ENCODE measurements at regions not wholly inside any gene's neighbourhood (a gene's known extent, or its start where the extent isn't known, plus 50 kb on each side); places are given as distances from the start of the nearest gene placed in this dataset.

DNA sequence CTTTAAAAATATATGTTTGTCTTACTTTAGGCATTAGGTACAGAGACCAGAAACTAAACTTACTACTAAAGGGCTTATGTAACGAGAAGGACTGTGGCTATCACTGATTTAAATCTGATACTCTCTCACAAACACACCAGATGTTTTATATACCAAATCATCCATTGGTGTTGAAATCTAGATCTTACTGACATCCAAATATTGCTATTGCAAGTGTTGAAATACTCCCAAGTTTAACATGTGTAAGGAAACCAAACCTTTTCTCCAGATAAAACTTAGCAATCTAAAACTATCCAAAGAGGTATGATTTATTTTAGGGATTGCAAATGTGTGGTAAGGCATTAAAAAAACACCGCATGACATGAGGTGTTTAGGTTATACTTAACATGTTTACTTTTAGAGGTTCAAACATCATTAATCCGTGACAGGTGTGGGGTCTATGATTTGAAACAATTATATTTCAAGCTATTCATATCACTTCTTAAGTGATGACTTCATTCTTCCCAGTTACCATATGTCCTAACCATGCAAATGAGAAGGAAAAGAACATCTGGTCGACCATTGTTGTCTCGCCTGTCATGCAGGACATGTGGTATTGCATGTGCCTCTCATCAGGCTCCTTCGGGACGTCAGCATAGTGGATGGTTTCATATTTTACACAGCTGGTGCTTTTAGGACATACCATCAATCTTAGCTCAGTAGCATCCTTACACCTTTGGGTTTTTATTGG, 168.3 kb upstream of the SPACA1 start:
- DNase-seq (ENCODE audit: low spot score): no peak
- intact Hi-C loops (cut with DNase I): no loop called here

DNA sequence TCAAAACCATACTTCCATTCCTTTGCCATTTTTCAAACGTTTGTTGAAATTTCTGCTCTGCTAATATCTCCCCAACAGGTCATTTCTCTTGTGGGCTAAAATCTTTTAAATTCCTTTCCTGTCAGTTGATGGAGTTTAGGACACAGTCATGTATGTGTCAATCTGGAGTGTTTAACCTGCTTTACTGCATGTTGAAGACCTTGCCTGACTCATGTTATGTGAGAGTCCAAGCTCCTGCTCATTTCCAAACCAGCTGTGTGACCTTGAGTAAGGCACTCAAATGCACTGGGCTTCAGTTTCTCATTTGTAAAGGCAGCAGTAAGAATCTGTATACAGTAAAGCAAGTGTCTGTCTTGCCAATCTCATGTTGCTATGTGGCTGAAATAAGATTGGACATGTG, 171.9 kb upstream of the SPACA1 start:
- intact Hi-C loops (cut with DNase I): no loop called here
- DNase-seq (ENCODE audit: low spot score): no peak

DNA sequence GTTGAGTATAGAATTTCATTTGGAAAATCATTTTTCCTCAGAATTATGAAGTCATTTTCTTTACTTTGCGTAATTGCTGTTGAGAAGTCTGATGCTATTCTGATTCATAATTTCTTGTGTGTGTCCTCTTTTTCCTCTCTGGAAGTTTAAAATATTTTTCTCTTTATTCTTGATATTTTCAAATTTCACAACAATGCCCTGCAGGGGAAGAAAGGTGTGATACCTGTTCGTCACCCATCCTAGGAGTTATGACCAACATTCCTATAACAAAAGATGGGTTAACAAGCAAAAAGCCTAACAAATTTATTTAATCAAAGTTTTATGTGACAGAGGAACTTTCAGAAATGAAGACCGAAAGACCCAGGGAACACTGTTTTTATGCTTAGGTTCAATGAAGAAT, 171.5 kb upstream of the AKIRIN2 start:
- DNase-seq (ENCODE audit: low spot score): no peak

DNA sequence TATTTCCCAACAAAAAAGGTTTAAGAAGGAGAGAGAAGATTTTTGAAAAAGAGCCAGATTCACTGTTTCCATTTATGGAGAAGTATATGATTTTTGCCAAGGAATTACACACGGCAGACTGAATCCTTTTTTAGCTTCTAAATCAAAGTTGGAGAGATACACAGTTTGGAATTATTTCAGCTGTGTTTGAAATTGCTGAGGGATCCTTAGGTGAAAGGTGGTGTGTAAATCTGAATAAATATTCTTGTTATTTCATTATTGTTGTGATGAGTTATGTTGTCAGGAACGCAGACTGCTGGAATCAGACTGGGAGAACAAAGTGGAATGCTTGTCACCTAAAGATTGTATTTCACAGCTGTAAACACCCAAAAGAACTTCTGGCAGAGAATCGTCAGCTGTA, 168.5 kb upstream of the AKIRIN2 start:
- no peak for DNase-seq (ENCODE audit: low spot score)
- intact Hi-C loops (cut with DNase I): no loop called here

More for the DNA sequence above, 171.5 kb upstream of the AKIRIN2 start:
- intact Hi-C loops (cut with DNase I): no loop called here

DNA sequence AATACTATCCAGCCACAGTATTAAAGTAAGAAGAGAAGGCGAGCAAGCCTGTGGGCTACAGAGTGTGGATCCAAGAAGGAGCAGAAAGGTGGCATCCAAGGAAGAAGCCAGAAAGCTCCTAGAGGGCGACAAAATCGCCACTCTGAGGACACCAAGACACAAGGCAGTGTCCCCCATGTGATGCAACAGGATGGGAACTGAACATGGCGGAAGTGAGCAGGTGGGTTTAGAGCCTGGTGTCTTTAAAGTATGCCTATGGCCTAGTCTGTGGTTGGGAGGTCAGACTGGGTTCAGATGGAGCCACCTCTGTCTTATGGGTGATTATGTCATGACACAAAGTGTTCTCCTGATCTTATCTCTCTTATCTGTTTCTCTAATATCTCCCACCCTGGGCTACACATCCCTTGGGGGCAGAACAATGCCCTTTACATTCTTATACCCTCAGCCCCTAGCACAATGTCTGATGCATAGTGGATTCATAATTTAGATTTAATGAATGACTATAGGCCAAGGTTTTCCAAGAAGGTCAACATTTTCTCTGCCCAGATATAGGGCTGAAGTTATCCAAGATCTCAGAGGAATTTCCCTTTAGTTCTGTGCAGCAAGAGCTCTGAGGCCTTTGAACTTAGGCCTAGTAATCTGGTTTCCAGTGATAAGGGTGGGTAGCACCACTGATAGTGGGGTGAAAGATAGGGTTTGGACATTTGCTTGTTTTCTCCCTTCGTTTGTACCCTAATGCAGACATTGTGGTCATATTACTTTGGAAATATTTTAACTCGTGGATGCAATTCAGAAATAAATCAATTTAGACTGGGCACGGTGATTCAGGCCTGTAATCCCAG, 167.3 kb upstream of the AKIRIN2 start:
- intact Hi-C loops (cut with DNase I): no loop called here
- DNase-seq (ENCODE audit: low spot score): no peak

DNA sequence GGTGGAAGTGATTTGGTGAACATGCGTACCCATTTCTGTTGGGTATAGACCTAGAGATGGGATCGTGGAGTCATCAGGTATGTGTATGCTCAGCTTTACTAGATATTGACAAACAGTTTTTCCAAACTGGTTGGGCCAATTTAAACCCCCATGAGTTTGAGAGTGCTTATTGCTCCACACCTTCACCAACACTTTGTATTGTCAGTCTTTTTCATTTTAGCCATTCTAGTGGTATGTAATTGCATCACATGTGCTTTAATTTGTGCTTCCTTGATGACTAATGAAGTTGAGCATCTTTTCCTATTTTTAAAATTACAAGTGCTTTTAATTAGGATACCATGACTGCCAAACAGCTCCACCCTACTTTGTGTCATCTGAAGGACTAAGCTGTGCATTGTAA, 158.9 kb upstream of the AKIRIN2 start:
- intact Hi-C loops (cut with DNase I): no loop called here

DNA sequence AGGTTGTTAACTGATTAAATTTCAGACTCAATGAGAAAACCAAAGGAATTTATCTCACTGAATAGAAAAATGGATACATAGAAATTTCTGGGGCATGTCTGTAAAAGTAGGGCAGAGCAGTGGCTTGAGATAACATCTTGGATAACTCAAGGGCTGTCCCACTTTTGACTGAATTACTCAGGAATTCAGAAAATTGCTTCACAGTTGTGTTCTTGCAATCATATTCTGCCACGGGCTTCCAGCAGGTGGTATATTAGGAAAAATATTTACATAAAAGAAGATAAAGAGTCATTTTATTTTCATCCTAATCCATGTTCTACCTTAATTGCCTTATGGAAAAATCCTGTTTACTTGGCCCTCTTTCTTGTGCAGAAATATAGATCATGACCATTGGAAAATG, 156.4 kb upstream of the AKIRIN2 start:
- intact Hi-C loops (cut with DNase I): no loop called here
- DNase-seq (ENCODE audit: low spot score): no peak

More for the DNA sequence above, 158.9 kb upstream of the AKIRIN2 start:
- DNase-seq (ENCODE audit: low spot score): no peak

DNA sequence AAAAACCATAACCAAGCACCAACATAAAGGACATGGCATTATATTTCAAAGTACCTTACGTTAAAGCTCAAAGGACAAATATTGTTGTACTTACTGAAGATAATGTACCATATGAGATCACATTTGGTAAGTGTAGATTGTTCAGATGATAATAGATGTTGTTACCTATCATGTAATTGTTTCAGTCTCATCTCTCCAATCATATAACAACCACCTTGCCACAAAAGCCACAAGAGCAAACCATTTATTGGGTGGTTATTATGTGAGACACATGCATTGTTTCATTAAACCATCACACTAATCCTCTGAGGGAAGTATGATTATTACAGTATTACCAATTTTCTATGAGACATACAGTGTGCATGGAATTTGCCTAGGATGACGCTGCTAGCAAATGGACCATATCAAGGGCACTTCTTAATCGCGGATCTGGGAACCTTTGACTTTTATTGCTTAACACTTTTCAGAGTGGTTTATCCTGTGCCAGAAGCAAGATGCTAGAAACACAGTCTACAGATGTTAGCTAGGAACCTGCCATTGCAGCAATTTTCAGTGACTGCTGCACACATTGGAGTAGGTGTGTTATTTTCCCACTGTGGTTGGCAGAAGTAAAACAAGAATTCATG, 149.8 kb upstream of the AKIRIN2 start:
- intact Hi-C loops (cut with DNase I): no loop called here
- no peak for DNase-seq (ENCODE audit: low spot score)

DNA sequence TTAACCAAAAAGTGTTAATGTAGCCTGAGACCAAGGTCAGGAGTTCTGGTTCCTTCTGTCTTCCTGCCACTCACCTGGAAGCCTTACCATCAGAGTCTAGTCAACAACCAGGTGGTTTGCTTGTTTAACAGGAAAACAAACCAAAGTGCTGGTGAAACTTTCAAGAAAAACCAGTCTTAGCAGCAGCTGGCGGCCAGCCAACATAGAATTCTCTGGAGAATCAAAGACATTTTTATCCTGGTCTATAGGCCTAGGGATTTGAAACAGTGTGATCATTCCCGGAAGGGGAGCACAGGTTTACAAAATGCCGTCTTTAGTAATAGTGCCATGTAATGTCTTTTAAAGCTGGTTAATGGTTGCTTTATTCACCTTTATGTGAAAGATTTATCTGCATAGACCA, 146.6 kb upstream of the AKIRIN2 start:
- intact Hi-C loops (cut with DNase I): no loop called here
- no peak for DNase-seq (ENCODE audit: low spot score)

DNA sequence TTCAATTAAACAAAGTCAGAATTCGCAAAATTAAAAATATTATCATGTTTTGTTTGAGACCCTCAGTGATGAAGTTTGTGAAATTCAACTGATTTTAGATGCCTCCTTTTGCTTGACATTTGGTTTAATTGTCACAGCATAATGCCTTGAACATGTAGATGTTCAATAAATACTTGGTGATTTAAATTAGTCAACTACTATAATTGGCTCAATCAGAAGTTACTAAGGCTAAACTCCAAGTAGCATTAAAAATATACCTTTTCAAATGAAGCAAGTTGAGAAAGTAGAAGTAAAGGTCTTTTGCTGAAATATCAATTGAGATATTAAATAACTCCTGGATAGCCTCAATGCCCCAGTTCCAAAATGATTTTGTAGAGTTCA, 145.8 kb upstream of the AKIRIN2 start:
- intact Hi-C loops (cut with DNase I): no loop called here
- DNase-seq (ENCODE audit: low spot score): no peak

DNA sequence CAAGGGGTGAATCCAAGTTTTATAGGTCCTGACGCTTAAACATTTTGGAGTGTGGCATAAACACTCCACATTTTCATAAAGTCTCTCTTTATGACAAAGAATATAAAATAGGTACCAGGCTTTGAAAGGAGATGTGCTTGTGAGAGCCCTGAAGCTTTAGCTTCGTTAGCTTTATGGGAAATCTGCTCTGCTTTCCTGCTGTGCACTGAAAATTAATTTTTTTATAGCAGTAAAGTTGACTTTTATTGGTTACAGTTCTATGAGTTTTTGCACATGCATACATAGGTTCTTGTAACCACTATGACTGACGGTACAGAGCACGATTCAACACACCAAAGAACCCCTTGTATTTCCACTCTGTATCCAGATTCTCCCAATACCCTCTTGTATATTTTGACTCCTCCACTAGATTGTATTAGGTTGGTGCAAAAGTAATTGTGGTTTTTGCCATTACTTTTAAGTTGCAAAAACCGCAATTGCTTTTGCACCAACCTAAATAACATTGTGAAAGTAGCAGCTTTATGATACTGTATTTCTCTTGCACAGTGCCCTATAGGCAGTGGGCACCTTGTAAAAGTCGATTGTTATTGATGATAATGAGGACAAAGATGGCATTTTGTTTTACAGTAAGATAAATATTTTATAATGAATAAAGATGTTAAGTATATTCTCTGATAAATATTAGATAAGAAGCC, 145.2 kb upstream of the AKIRIN2 start:
- intact Hi-C loops (cut with DNase I): no loop called here
- no peak for DNase-seq (ENCODE audit: low spot score)

DNA sequence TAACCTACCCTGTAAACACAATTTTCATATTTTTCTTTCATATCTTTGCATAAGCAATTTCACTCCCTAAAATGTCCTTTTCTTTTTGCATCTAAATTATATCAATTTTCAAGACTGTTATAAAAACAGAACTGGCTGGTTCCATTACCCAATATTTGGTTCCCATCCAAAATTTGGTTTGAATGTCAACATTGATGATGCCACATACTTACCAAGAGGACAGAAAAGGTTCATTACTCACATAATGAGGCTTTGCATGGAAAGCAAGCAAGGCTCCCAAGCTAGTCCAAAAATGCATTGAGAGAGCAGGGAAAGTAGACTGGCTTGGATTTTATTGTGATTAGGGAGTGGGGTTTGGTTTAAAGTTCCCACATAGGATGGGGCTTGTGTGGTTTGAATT, 144.4 kb upstream of the AKIRIN2 start:
- DNase-seq (ENCODE audit: low spot score): no peak
- intact Hi-C loops (cut with DNase I): no loop called here

DNA sequence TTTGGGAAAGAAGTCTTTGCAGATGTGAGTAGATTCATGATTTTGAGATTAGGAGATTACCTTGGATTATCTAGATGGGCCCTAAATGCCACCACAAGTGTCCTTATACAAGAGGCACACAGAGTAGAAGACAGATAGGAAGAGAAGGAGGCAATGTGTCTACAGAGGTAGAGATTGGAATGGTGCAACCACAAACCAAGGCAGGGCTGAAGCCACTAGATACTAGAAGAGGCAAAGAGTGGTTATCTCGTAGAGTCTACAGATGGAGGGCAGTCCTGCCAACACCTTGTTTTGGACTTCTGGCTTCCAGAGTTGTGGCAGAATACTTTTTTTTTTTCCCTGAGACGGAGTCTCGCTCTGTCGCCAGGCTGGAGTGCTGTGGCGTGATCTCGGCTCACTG, 138.3 kb upstream of the AKIRIN2 start:
- no peak for DNase-seq (ENCODE audit: low spot score)
- intact Hi-C loops (cut with DNase I): no loop called here

DNA sequence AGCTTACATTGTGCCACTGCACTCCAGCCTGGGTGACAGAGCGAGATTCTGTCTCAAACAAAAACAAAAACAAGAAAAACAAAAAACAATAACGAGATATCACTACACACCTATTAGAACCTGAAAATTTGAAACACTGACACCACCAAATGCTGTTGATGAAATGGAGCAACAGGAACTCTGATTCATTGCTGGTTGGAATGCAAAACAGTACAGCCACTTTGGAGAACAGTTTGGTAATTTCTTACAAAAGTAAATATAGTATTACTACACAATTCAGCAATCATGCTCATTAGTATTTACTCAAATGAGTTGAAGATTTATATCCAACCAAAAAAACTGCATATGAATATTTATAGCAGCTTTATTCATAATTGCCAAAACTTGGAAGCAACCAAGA, 135.8 kb upstream of the AKIRIN2 start:
- no peak for DNase-seq (ENCODE audit: low spot score)
- intact Hi-C loops (cut with DNase I): no loop called here

DNA sequence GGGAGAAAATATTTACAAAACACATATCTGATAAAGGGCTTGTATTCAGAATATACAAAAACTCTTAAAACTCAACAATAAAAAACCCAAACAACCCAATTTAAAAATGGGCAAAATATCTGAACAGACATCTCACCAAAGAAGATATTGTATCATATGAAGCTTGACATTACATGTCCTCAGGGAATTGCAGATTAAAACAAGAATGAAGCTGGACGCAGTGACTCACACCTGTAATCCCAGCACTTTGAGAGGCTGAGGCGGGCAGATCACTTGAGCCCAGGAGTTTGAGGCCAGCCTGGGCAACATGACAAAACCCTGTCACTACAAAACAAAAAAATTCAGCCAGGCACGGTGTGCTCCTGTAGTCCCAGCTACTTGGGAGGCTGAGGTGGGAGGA, 135.4 kb upstream of the AKIRIN2 start:
- intact Hi-C loops (cut with DNase I): no loop called here
- no peak for DNase-seq (ENCODE audit: low spot score)

DNA sequence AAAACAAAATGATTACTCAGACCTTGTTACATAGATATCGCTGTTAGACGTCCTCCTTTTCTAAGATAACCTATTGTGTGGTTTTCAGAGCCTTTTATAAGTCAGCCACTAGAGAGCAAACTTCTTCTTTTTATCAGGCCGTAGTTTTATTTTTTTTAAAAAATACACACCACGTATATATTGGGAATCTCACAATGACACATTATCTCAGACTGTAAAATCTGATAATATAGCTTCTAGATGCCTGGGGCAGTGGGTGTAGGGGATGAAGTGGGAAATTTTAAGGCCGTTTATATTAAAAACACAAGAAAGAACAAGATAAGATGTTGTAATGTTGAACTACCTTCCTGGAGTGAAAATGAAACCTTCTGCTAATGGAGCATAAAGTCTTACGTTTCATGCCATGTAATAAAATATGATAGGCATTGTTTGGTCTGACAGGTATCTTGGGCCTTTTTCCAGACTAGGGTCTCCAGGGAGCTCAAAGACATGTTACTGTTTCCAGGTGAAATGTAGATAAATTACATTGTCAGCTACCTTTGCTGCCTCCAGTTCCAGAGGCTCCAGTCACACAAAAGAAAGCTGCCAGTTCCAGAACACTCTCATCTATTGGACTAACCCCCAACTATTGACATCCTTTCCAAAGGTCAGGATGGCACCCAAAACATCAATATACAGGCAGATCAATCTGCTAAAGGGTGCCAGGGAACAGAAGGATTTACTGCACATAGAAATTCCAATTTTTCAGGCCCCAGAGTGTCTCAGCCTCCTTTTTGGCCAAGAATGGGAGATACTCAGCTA, 130.2 kb upstream of the AKIRIN2 start:
- intact Hi-C loops (cut with DNase I): no loop called here
- no peak for DNase-seq (ENCODE audit: low spot score)

DNA sequence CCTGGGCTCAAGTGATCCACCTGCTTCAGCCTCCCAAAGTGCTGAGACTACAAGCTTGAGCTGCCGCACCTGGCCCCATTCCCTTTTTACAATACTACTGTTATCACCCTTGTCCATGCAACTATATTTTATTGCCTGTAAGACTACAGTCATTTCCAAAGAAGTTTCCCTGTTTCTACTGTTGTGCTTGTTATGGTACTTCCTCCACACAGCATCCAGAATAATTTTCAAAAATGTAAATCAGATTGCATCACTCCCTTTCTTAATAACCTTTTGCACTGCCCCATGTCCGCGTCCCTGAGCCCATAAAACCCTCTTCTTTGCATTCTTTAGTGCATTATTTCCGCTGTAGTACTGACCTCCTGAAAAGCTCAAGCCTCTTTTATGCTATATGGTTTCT, 128.9 kb upstream of the AKIRIN2 start:
- intact Hi-C loops (cut with DNase I): no loop called here
- DNase-seq (ENCODE audit: low spot score): no peak

DNA sequence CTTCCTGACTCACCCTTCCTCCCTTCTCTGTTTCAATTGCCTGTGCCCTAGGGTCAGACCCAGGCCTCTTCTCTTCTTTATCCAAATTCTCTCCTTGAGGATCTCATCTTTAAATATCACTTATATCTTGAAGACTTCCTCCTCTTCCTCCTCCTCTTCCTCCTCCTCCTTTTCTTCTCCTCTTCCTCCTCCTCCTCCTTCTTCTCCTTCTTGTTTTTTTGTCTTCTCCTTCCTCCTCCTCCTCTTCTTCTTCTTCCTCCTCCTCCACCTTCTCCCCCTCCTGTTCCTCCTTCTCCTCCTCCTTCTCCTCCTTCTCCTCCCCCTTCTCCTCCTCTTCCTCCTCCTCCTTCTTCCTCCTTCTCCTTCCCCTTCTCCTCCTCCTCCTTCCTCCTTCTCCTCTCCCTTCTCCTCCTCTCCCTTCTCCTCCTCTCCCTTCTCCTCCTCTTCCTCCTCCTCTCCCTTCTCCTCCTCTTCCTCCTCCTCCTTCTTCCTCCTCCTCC, 127.6 kb upstream of the AKIRIN2 start:
- intact Hi-C loops (cut with DNase I): no loop called here
- DNase-seq (ENCODE audit: low spot score): no peak

DNA sequence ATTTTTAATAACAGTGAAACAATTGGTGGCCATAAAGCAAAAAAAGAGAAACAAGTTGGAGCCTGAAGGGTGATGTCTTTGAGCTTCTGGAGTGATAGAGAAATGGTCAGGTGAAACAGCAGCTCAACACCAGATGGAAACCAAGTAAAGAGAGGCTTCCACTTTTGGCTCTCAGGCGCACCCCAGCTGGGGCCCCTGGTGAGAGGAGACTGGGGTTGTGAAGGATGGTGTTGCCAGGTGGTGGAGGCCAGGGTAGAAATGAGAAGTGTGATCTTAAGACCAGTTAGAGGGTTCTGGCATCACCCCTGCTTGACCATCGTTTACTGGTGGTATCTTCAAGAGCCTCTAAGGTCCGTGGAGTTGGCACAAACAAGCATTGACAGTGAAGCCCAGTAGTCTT, 126.0 kb upstream of the AKIRIN2 start:
- no peak for DNase-seq (ENCODE audit: low spot score)
- intact Hi-C loops (cut with DNase I): no loop called here
